ENCODE measurements at regions not wholly inside any gene's neighbourhood (a gene's known extent, or its start where the extent isn't known, plus 50 kb on each side); places are given as distances from the start of the nearest gene placed in this dataset.
A peak's percentile ranks its signal among the peaks of the same experiment; 100 is the strongest.
"Not testable (repeated sequence)": the region's sequence is repeated elsewhere in the genome, so short reads cannot be mapped to it uniquely, and the experiment has no call there.

DNA sequence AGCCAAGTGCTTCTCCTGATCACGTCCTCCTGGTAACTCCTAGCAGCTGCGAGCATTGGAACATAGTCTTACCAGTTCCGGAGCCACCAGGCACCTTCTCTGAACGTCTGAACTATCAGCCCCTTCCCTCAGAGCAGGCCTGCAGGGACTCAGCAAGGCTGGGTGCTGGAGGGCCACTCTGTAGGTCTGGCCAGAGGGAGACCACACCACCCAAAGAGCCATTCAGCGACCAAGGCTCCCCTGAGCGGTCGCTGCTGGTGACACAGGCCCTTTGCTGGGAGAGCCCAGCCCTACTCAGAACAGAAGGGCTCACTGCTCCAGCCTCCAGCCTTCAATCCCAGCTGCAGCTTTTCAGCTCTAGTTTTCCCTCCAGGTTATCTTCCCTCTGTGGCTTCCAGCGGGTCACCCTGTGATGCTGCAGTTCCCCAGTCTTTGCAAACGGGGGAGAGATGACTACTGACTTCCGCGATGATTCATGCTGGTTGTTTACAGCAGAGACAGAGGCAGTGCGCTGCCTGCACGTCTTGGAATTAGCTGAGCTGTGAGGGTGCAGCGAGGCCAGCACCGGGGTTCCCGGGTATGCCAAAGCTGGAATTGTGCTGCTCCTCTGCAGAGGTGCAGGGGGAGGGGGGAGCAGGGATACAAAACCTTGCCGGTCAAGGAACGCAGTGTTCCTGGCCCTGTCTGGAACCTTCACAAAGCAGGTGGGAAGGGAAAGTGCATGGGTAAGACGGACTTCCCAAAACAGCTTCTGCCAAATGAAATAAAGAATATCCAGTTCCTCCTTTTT lies 161.4 kb downstream of the LY86 start:
- no peak for DNase-seq

GRCh38 chr6:6750594-6751265 lies 162.2 kb downstream of the LY86 start:
- no peak for DNase-seq

- DNase-seq: no peak
Measured at GRCh38 chr6:6751266-6751596, 162.7 kb downstream of the LY86 start.

DNA sequence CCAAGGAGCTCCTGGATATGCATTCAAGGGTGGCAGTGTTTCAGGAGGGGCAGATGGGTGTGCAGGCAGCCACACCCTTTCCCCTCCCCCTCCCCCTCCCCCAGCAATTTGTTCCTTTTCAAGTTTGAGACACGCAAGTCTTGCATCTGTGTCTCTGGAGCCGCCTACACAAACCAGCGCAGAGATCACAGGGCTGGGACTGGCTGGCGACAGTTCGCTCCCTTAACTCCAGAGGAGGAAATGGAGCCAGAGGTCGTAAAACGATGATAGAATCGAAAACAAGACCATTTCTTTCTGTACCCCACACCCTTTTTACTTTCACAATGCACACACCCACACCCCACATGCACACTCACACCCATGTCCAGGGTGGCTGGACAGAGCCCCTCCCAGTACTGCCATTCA lies 163.1 kb downstream of the LY86 start:
- no peak for DNase-seq

- DNase-seq: no peak
Measured at GRCh38 chr6:6752129-6752528, 163.6 kb downstream of the LY86 start.

DNA sequence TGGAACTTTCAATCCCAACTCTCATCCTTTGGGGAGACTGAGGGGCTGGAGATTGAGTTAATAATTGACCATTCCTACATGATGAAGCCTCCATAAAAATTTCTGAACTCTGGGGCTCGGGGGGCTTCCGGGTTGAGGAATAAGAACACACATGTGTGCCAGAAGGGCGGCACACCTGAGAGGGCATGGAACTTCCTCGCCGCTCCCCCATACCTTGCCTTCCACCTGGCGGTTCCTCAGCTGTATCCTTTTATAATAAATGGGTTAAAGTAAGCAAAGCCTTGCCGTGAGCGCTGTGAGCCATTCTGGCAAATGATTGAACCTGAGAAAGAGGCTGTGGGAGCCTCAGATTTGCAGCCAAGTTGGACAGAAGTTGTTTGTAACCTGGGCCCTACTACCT lies 164.8 kb downstream of the LY86 start:
- DNase-seq: no peak

DNA sequence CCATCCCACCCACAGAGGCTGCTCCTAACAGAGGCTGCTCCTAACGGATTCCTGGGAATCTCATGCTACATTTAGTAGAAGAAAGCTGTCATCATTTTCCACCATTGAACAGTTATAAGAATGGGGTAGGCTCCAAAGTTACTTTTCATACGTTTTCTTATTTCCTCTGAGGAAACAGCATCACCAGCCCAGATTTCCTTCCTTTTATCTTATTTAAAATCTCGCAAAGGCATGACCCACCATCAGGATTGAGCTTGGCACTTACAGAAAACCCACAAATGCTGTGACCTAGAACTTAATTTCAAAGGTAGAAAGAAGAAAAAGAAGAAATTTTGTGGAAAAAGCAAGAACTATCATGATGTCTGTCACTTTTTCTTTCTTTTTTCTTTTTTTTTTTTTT lies 168.0 kb downstream of the LY86 start:
- no peak for DNase-seq

DNA sequence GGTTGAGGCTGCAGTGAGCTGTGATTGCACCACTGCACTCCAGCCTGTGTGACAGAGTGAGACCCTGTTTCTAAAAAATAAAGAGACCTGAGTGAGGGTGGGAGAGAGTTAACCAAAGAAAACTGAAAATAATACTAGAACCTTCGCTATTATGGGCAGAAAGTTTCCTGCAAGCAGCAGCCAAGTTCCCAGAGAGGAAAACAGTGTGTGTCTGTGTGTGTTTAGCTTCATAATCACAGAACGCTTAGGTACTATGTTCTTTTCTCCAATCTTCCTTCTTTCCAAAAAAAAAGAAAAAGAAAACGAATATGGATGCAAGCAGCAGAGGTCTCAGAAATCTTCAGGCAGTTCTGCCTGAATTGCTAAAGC lies 170.0 kb downstream of the LY86 start:
- no peak for DNase-seq

DNA sequence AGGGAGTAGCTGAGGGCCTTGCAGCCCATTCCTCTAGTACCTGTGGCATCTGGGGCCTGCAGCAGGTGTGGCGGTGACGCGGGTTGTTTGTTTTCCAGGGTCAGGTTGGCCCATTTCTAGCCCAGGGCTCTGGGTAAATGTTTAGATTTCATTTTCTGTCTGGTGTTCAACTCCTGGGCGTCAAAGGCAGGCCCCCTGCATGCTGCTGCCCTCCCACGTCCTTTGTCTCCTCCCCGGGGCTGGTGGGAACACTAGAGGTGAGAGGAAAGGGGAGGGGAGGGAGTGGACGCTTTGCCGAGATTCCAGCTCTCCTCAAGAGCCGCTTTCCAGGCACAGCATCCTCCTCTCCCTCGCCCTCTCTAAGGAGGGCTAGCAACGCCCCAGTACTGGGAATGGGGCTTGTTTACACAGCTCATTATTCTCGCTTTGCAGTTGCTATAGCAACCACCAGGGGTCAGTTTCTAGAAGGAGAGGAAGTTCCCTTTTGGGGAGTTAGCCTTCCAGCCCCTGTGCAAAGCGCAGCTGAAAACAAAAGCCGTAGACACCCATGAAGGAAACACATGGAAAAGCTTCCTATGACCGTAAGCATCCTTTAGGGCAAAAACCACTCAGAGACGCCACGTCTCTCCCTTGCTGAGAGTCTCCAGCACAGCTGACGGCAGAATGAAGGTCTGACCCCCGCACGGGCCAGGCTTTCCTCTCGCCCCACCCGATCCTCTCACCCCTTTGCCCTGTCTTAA lies 170.6 kb downstream of the LY86 start:
- peak; percentile 43 for DNase-seq

DNA sequence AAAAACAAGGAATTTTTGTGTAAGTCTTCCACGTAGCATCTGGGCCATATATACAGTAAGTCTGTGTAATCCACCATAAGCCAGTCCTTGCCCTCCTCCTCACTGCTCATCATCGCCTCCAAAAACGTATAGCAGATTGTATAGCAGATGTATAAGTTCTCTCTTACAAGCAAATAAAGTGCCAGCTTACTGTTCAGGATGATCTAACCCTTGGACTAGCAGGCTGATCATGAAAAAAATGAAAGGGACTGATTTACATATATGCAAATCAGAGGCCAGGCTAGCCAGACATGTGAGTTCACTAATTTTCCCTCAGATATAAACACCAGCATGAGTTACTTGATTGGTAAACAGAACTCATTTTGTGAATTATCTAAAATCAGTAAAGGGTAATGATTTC lies 171.5 kb downstream of the LY86 start:
- no peak for DNase-seq

- not testable (repeated sequence) for DNase-seq
Measured at GRCh38 chr6:6762566-6762965, 174.0 kb downstream of the LY86 start.

- no peak for DNase-seq
Measured at GRCh38 chr6:6764764-6765434, 176.4 kb downstream of the LY86 start.

GRCh38 chr6:6766230-6766905 lies 177.8 kb downstream of the LY86 start:
- no peak for DNase-seq

DNA sequence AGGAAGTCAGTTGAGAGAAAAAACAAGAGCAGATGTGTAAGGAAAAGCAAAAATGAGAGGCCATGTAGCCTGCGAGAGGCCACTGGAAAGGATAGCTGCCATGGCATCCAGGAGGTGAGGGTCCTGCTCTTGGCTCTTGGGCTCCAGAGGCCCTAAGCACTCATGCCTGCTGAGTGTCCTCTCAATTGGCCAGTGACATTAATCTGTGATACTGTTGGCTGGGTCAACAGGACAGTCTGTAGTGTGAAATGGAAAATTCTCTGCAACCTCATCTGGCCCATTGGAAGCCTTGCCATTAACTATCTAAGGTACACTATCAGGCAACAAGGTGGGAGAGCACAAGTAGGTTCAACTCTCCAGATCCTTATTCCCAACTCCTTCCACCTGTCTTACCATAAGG lies 180.9 kb downstream of the LY86 start:
- no peak for DNase-seq

GRCh38 chr6:6771224-6771945 lies 182.9 kb downstream of the LY86 start:
- no peak for DNase-seq

GRCh38 chr6:6771964-6772363 lies 183.4 kb downstream of the LY86 start:
- DNase-seq: no peak

DNA sequence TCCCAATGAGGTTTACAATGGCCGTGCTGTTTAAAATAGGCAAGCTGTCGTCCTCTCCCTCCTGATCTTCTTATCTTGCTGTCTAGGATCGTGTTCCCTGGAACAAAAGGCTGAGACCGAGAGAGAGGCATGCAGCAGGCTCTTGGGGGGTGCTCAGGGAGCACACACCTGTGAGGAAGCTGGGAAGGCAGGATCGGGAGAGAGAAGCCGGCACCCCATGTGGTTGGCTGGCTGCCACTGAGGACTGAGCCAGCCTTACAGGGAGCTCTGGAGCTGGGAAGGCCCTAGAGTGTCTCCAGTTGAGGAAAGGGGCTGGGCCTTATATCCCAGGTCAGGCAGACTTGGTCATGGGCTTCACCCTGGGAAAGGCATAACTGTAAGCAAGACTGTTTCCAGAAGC lies 184.2 kb downstream of the LY86 start:
- no peak for DNase-seq

- DNase-seq: peak; percentile 14
Measured at GRCh38 chr6:6775074-6775473, 186.6 kb downstream of the LY86 start.

GRCh38 chr6:6780231-6780630 lies 191.7 kb downstream of the LY86 start:
- DNase-seq: no peak

DNA sequence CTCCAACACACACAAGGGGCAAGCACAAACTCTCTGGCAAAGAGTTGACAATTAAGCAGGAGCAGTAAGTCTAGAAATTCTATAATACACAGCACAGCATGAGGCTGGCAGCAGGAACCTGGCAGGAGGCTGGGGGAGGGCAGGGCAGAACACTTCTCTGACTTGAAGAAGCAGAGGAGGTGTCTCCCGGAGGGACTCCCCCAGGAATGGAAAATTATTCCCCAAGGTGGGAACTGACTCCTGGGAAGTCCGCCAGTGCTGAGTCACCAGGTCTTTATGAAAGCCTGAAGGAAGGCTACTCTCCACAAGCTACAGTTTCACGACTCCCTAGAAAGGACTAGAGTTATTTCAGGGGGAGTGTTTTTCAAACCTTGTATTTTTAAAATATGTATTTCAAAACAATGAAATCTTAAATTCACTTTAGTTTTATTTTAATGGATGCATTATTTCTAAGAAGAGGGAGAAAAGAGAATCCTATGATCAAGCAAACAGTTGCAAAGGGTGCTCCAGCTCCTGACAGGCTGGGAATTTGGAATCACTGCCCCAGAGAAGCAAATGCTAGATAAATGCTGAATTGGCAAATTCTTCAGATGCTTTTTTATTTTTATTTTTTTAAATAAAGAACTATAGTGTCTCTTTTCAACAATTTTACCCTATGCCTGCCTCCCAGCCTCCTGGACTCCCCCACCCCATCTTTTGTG lies 192.8 kb downstream of the LY86 start:
- no peak for DNase-seq

DNA sequence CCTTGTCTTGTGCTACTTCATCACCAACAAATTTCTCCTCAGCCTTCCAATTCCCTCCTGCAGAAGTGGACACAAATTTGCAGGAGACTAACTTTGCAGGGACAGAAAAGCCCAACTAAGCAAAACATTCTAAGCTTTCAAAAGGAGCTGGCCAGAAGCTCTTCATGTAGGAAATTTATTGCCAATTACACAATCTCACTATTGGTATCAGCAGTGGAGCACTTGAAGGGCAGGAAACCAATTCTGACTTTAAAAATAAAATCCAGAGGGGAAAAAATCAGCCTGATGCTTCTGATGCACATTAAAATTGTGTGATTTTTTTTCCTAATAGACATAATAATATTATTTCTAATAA lies 193.3 kb downstream of the LY86 start:
- DNase-seq: no peak

- DNase-seq: no peak
Measured at GRCh38 chr6:6783721-6784120, 195.2 kb downstream of the LY86 start.
